HG02970 (cell line): ENCODE measurements at regions not wholly inside any gene's neighbourhood (a gene's known extent, or its start where the extent isn't known, plus 50 kb on each side); places are given as distances from the start of the nearest gene placed in this dataset.

ENCODE experiments used
- ATAC-seq: cut with Tn5 transposase; IDR thresholded peaks from one replicate; pipeline ENCODE4 v1.9.1; 2021; ENCODE audit warnings: mild to moderate bottlenecking, moderate library complexity, moderate number of reproducible peaks; ENCODE audit not compliant: unreplicated experiment, low FRiP score

- no peak for ATAC-seq
Measured at GRCh38 chr11:25309818-25310217, 813.0 kb downstream of the LUZP2 start.

GRCh38 chr11:25317216-25317615 is 820.4 kb downstream of the LUZP2 start:
- ATAC-seq = no peak

DNA sequence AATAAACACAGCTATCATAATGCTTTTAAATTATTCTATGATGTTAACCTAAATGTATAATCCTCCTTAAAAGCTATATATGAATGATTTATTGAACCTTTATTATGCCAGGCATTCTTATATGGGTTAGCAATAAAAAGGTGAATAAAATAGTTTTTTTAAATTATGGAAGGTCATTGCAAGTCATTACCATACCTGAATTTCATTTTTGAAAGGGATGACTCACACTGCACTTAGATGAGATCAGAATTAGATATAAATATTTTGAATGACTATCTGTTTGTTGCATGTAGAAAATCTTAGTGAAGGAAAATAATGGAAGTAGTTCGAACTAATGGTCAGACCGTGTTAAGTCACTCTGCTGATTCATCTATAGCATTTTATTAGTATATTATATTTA is 822.3 kb downstream of the LUZP2 start:
- no peak for ATAC-seq

GRCh38 chr11:25327656-25328055 is 830.8 kb downstream of the LUZP2 start:
- ATAC-seq = no peak

- ATAC-seq = no peak
Measured at GRCh38 chr11:25339281-25339680, 842.4 kb downstream of the LUZP2 start.

DNA sequence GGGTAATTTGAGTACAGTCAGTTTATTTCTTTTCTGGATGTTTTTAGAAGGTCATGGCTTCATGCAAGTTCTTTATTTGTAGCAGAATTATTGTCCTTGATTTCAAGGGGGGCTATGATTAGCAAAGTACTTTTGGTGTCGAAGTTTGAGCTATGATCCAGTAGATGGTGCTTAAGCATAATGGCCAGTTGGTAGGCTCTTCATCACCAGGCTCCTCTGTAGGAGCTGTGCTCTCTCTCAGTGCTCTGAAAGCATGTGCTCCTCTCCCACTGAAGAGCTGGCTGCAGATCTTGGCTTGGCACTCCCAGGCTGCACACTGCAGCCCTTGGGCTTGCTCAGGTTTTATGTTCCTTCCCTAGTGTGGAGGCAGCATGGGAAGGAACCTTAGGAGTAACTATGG is 852.7 kb downstream of the LUZP2 start:
- ATAC-seq = no peak

DNA sequence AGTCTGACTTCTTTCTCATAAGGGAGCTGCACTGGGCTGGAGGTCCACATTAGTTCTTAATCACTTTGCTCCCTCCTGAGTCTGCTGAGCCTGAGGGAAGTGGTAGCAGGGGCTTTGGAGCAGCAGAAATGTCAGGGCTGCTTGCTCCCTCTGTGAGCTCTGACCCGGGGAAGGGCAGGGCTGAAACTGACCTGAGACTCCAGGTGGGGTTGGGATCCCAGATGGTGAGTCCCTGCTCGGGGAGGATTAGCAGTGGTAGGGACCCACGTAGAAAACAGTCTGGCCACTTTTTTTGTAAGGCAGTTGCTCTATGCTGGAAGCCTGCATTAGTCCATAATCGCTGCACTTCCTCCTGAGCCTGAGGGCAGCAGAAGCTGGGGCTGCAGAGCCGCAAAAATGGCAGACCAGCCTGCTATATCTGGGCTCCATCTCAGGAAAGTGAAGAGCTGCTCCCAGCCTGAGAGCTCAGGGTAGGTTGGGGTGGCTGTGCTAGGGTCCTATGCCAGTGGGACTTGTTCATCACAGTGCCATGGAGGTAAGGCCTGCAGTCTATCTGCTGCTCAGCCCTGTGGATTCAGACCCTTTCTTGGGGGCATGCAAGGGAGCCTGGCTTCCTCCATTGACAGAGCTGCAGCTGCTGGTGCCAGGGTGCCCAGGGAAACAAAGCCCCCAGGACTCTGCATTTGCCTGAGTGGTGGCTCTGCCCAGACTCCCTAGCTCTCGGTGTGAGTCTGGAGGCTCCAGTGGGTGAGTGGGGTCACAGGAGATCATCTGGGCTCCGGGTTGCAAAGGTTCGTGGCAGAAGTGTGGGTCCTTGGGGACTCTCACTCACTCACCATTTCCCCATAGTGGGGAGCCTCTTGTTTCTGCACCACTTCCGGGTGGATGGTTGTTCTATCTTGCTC is 854.3 kb downstream of the LUZP2 start:
- ATAC-seq = no peak

GRCh38 chr11:25357133-25357532 is 860.3 kb downstream of the LUZP2 start:
- no peak for ATAC-seq

DNA sequence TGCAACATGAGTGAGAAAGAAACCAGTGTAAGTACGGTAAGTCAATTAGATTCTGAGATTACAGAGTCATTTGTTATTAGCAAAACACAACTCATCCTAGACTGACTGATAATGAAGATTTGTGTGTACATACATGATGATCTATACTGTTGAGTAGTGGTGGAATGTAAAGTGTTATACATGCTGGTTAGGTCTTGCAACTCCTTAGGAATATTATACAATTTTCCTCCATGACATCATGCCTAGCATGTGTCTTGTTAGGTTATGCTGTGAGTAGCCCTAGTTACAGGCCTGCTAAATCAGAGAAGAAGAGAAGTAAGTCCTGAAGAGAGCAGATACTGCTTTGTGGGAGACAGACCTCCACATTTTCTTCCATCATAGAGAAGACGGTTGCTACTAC is 880.6 kb downstream of the LUZP2 start:
- ATAC-seq = no peak

- no peak for ATAC-seq
Measured at GRCh38 chr11:25396847-25397246, 900.0 kb downstream of the LUZP2 start.

- no peak for ATAC-seq
Measured at GRCh38 chr11:25408146-25408545, 911.3 kb downstream of the LUZP2 start.

DNA sequence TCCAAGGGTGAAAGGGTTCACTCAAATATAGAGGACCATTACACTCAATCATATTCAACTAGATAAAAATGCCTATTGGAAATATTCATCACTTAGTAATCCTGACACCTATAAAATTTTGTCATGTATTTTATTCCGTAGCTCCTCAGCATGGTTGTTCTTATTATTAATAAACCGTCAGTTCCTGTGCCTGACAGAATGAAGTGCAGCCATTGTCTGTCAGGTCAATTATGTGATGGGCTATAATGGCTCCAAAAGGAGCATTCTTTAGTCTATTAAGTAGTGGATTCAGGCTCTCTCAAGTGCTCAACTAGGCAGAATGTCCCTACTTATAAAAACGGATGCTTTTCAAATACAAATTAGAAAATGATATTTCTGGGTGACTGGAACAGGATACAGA is 916.1 kb upstream of the ANO3 start:
- no peak for ATAC-seq

DNA sequence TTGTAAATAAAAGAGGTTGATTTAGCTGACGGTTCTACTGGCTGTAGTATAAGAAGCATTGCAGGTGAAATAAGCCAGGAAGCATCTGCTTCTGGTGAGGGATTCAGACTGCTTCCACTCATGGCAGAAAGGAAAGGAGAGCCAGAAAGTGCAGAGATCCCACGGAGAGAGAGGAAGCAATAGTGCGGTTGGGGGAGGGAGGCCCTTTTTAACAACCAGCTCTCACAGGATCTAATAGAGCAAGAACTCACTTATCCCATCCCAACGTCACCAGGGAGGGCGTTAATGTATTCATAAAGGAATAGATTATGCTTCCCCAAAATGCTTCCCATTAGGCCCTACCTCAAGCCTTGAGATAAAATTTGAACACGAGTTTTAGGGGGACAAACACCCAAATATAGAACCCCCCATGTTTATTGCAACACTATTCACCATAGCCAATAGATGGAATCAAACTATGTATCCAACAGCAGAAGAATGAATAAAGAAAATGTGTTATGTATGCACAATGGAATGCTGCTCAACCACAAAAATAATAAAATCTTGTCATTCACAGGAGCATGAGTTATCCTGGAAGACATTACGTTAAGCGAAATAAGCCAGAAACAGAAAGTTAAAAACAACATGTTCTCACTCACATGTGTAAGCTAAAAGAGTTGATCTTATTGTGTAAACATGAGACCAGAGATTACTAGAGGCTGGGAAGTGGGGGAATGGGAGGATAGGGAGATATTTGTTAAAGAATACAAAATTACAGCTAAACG is 908.3 kb upstream of the ANO3 start:
- ATAC-seq = no peak

- ATAC-seq = no peak
Measured at GRCh38 chr11:25432376-25432775, 899.6 kb upstream of the ANO3 start.

GRCh38 chr11:25435197-25435596 is 896.7 kb upstream of the ANO3 start:
- ATAC-seq = no peak

GRCh38 chr11:25436326-25436725 is 895.6 kb upstream of the ANO3 start:
- no peak for ATAC-seq

- no peak for ATAC-seq
Measured at GRCh38 chr11:25441421-25441820, 890.5 kb upstream of the ANO3 start.

DNA sequence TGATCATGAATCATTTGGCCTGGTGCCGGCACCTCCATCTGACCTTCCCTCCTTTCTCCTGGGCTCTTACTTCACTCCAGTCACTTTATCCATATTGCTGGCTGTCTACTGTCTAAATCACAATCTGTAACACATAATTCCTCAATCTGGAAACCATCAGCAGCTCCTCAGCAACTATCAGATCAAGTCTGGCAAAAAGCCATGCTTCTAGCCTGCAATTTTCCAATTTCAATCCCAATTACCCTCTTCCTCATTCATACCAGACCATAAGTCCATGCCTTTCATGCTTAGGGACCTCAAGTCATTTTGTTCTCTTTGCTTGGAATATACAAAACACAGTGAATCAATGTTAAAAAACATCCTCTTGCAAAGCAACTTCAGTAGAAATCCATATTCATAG is 882.8 kb upstream of the ANO3 start:
- no peak for ATAC-seq

DNA sequence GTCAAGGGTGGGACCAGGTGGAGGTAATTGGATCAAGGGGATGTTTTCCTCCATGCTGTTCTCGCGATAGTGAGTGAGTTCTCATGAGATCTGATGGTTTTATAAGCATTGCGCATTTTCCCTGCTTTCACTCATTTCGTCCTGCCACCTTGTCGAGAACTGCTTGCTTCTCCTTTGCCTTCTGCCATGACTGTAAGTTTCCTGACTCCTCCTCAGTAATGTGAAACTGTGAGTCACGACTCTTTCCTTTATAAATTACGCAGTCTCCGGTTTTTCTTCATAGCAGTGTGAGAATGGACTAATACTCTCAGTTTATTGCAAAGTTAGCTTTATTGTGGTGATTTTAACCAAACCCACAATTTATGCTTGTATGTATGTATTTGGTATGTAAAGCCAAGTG is 878.5 kb upstream of the ANO3 start:
- no peak for ATAC-seq

- no peak for ATAC-seq
Measured at GRCh38 chr11:25456211-25456610, 875.7 kb upstream of the ANO3 start.

- no peak for ATAC-seq
Measured at GRCh38 chr11:25483915-25484635, 847.9 kb upstream of the ANO3 start.
